ENCODE measurements at regions not wholly inside any gene's neighbourhood (a gene's known extent, or its start where the extent isn't known, plus 50 kb on each side); places are given as distances from the start of the nearest gene placed in this dataset.

DNA sequence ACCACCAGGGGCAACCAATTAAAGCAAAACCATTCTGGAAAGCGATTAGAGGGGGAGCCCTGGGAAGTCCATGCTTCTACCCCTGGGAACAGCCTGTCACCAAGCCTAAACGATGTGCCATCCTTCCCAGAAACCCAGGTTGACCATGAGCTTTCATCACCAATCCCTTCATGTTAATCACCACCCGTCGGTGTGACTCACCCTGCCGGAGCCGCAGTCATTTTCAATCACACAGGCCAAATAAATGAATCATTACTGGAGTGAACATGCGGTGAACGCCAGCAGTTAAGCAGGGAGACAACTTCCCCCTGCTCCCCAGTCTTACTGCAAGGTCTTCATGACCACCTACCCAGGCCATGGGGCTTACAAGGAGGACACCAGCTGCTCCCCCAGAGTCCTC is 308.8 kb downstream of the AJAP1 start:
- peaks cover 92% of the 10 kb centered on the region for H3K27me3 ChIP-seq (ENCODE audit: insufficient read depth, low read depth, severe bottlenecking)
- TF ChIP-seq, protein P1, sequence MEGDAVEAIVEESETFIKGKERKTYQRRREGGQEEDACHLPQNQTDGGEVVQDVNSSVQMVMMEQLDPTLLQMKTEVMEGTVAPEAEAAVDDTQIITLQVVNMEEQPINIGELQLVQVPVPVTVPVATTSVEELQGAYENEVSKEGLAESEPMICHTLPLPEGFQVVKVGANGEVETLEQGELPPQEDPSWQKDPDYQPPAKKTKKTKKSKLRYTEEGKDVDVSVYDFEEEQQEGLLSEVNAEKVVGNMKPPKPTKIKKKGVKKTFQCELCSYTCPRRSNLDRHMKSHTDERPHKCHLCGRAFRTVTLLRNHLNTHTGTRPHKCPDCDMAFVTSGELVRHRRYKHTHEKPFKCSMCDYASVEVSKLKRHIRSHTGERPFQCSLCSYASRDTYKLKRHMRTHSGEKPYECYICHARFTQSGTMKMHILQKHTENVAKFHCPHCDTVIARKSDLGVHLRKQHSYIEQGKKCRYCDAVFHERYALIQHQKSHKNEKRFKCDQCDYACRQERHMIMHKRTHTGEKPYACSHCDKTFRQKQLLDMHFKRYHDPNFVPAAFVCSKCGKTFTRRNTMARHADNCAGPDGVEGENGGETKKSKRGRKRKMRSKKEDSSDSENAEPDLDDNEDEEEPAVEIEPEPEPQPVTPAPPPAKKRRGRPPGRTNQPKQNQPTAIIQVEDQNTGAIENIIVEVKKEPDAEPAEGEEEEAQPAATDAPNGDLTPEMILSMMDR (IDR thresholded peaks at IDR 0.05; ENCODE audit: low read depth, low read length), result no peak
- DNase-seq, result no peak
- no peak overlapping the region for H3K4me3 ChIP-seq (ENCODE audit: low read depth, low read length)
- no peaks in the 10 kb centered on the region for H3K36me3 ChIP-seq
- H3K27ac ChIP-seq, result no peak overlapping the region
- H3K9me3 ChIP-seq (ENCODE audit: severe bottlenecking), result peaks cover 3% of the 10 kb centered on the region

DNA sequence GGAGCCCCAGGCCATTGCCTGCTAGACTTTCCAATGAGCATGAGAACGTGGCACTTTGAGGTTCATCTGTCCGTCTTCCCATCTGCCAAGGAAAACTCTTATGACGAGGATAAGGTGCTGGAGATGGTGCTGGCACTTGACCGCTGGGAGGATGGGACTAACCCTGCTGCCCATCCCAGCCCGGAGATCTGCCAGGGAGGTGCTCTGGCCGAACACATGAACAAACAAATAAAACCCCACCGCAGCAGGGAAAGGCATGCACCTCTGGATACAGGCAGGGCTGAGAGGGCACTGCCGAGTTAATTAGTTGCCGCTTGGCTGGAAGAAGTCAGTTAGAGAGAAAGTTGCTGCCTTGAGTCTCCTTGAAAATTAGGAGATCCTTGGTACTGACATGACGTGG is 308.4 kb downstream of the AJAP1 start:
- TF ChIP-seq, protein P1 (IDR thresholded peaks at IDR 0.05; ENCODE audit: low read depth, low read length), result no peak
- peaks cover 93% of the 10 kb centered on the region for H3K27me3 ChIP-seq (ENCODE audit: insufficient read depth, low read depth, severe bottlenecking)
- DNase-seq, result no peak
- H3K36me3 ChIP-seq, result no peaks in the 10 kb centered on the region
- peaks cover 3% of the 10 kb centered on the region for H3K9me3 ChIP-seq (ENCODE audit: severe bottlenecking)
- no peak overlapping the region for H3K27ac ChIP-seq
- H3K4me3 ChIP-seq (ENCODE audit: low read depth, low read length), result no peak overlapping the region

DNA sequence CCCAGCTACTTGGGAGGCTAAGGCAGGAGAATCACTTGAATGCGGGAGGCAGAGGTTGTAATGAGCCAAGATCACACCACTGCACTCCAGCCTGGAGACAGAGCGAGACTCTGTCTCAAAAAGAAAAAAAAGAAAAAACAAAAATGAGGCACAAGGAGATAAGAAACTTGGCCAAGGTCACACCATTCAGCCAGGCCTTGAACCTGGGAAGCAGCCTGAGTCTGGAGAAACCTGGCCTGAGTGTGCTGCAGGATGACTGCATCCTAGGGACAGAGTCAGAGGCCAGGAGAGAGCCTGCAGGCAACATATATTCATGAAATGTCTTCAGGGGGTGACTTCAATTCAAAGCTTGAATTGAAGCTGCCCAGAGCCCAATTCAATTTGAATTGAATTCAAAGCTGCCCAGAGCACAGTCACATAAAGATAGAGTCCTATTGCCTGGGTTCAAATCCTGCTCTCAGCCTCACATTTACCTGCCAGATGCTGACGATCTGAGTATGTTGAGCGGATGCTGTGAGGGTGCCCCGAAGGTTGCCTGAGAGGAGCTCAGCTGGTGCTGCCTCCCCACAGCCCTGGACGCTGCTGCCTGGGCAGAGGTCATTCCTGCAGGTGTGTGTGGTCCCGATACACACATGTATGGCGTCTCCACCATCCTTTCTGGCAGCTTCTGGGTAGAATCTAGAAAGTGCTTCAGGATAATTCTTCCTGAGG is 307.7 kb downstream of the AJAP1 start:
- Histone ChIP-seq H3K27ac (no peak overlapping the region), H3K9me3 (ENCODE audit: severe bottlenecking) (peaks cover 3% of the 10 kb centered on the region), H3K27me3 (ENCODE audit: insufficient read depth, low read depth, severe bottlenecking) (peaks cover 93% of the 10 kb centered on the region), H3K4me3 (ENCODE audit: low read depth, low read length) (no peak overlapping the region), H3K36me3 (no peaks in the 10 kb centered on the region)
- TF ChIP-seq, protein P1 (IDR thresholded peaks at IDR 0.05; ENCODE audit: low read depth, low read length), result no peak
- DNase-seq, result no peak

DNA sequence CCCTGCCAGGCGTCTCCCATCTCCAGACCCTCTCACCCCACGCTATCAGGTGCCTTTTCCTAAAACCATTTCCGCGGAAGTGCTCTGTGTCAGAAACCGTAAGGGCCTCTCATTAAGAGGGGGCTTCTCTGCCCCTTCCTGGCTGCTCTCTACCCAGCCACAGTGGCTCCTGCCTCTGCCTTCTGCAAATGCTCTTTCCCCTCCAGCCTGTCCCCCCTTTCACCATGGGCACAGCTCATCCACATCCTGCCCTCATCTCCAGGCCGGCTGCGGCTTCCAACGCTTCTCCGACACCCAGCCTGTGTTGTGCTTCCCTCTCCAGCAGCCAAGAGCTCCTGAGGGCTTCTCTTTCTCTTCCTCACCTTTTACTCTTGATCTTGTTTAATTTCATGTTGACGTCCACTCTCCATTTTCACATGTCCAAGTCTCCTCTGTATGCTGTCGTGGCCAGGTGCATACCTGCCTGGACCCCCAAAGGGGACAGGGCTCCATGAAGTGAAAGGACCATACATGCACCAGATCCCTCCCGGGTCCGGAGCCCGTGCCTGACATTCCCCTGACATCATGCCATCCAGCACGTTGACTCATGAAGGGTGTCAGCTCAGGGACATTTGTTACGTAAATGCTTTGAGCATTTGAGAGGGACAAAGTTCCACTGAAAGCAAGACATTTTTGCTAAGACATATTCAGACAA is 306.5 kb downstream of the AJAP1 start:
- DNase-seq, result no peak
- Histone ChIP-seq H3K27me3 (ENCODE audit: insufficient read depth, low read depth, severe bottlenecking) (peaks cover 89% of the 10 kb centered on the region), H3K4me3 (ENCODE audit: low read depth, low read length) (no peak overlapping the region), H3K27ac (no peak overlapping the region), H3K36me3 (no peaks in the 10 kb centered on the region), H3K9me3 (ENCODE audit: severe bottlenecking) (peaks cover 3% of the 10 kb centered on the region)
- TF ChIP-seq, protein P1 (IDR thresholded peaks at IDR 0.05; ENCODE audit: low read depth, low read length), result no peak

DNA sequence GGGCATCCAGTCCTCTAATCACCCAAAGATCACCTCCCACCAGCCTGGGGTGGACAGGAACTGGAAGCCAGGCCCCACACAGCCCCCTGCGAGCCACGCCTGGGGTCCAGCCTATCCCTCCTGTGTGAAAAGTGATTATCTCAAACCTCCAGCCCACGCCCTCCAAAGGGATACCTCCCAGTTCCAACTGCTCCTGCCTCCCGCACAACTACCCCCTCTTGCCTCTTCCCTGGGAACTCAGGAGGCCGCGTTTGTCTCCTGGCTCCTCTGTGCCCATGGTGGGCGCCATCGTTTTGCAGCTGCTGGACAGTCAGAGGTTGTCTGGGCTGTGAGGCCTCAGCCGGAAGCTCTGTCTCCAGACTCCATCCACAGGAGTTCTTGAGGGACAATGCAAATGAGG is 305.9 kb downstream of the AJAP1 start:
- Histone ChIP-seq H3K27me3 (ENCODE audit: insufficient read depth, low read depth, severe bottlenecking) (peaks cover 87% of the 10 kb centered on the region), H3K4me3 (ENCODE audit: low read depth, low read length) (no peak overlapping the region), H3K36me3 (no peaks in the 10 kb centered on the region), H3K27ac (no peak overlapping the region), H3K9me3 (ENCODE audit: severe bottlenecking) (peaks cover 3% of the 10 kb centered on the region)
- DNase-seq, result no peak
- TF ChIP-seq, protein P1 (IDR thresholded peaks at IDR 0.05; ENCODE audit: low read depth, low read length), result no peak
